GM19043 (cell line): ENCODE measurements at regions not wholly inside any gene's neighbourhood (a gene's known extent, or its start where the extent isn't known, plus 50 kb on each side); places are given as distances from the start of the nearest gene placed in this dataset.

ENCODE experiments used
- ATAC-seq: cut with Tn5 transposase; IDR thresholded peaks from one replicate; pipeline ENCODE4 v1.9.1; 2021; ENCODE audit warnings: low read depth; ENCODE audit not compliant: unreplicated experiment

DNA sequence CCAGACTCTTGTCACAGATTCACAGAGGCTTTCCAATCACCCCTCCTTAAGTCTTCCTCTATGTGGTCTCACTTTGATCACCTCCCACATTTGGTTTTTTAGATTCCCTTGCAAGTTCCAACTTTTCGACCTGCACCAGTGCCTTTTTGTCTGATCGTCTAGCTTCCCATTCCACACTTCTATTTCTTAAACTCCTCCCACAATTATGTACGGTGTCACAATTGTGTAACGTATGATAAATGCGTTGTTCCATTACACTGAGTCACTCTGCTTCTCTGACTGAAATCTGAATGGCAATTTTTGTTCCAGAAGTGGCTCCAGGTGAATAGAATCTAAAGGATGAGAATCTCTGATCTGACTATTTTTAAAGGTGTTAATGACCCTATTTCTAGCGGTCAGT, 320.1 kb downstream of the LMX1A start:
- ATAC-seq = no peak

DNA sequence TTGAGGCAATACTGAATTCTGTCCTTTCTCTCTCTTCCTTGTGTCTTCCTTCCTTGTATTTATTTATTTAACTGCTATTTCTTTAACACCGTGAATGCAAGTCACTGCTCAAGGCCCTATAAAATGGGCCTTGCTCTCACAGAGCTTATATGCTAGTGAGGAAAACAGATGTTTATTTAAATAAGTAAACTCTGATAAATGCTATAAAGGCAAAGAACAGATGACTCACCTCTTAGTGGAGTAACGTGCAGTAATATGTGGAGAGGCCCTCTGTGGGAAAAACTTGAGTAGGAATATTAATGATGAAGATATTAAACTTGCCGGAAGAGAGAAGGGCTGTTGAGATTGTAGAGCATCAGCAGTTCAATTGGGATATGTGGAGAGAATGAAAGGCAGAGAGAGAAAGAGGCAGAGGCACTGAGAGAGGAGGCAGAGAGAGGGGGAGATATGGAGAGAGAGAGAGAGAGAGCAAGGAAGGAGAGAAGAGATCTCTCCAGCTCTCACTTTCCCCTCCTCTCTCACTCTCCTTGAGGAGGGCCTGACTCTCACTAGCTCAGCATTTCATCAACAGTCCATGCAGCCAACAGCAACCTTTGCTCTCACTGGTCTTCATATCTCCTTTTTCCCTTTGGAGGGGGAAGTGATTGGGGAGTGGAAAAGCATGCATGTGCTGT, 322.2 kb downstream of the LMX1A start:
- no peak for ATAC-seq

DNA sequence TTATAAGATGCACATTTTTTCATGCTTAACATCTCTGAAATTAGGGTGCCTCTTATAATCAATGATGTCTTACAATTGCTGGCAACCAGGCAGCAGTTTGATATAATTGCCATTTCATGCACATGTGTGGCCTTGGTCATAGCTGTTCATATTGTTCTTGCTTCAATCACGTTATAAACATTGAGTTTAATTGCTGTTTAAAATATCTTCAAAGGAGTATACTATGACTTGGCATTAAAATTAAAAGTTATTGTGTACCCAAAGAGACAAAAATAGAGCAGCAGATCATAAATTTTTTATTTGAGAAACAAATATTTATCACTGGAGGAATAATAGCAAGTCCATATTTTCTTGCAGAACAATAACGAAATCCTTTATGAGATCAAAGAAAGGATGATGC, 325.5 kb downstream of the LMX1A start:
- no peak for ATAC-seq

DNA sequence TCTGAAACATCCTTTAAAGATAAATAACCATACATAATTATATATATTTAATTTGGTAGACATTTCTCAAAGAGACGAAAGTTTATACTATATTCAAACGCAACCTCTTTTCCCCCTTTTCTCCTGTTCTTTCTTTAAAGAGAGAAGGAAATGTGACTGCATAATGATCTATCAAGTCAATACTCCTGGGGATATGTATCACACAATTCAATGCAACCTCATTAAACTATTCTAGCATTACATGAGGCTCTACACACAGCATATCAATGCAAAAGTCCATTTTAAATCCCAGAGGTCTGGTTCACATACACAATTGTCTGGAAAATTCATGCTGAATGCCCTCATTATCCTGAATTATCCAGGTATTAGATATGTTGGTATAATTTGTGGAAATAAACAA, 330.7 kb downstream of the LMX1A start:
- ATAC-seq = no peak

DNA sequence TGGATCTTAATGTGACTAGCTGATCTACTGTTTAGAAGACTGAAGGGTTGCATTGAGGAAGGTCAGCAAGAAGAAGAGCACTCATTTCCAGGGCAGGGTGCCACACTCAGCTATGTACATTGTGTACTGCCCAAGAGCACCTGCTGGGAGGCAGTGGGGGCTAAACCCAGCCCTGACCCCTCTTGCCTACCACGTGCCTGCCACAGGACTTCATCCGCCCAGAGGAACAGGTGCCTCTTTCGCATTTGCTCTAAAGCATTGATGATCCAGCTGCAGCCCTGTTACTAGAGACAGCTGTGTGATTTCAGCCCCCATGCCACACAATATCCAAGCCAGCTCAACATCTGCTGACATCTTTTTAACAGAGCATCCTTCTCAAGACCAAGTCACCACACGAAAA, 341.8 kb downstream of the LMX1A start:
- ATAC-seq = no peak

DNA sequence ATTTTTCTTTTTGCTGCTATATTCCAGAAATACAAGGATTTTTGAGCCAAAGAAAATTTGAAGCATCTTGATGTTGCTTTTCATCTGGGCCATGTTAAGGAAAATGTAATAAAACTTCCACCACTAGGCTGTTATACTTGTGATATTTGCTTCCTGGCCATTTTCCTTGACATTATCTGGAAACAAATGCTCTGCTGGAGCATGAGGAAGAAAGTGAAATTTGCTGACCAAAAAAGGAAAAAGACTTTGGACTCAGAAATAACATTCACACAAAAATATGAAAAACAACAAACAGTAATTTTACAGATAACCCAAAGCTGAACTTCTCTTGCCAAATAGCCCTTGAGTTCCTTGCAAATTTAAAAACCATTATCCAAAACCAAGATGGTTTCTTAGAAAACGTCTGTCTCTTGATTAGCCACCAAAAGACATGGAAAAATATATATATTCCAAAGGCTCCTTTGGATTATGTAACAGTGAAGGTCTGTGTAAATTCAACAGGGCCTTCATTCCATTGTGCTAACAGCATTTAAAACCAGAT, 344.5 kb downstream of the LMX1A start:
- no peak for ATAC-seq

DNA sequence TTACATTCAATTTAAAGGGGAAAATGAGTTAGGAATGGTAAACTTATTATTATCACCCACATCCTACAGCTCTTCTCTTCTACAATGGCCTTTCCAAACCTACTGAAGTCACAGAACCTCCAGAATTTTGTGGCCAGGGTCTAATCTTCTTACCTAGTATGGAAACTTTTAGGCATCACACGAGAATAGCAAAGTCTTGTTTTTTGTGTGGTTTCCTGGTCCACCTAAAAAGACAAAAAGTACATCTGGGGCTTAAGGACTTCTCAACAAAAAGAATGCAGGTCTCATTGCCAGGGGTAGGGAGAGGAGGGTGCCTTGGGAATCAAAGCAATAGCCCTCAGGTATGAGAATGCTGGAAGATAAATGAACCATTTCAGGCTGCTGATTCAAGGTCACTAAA, 345.3 kb downstream of the LMX1A start:
- ATAC-seq = no peak

DNA sequence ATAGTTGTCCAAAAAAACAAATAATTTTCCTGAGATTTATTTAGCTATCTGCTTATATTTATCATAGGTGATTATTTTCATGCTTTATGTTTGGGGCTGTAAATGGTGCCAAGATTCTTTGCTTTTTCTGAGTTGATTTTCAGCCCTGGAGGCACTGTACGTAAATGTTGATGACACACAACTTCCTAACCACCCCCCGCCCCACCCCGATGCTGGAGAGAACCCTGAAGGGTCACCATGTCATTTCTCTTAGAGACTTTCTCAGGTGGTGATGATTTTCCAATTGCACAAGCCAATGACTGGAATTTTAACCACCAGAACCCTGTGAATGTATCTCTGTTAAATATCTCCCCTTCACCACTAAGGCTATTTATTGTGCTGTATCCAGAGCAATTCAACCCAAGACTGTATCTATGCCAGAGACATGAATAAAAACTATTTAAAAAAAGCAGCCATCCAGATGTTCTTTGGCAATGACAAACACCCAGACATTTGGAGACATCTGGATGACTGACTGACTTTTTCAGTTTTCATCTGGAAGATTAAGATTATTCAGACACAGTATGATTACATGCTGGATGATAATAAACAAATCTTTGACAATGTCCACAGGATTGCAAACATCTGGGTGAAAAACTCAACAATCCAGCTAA, 346.0 kb downstream of the LMX1A start:
- no peak for ATAC-seq

DNA sequence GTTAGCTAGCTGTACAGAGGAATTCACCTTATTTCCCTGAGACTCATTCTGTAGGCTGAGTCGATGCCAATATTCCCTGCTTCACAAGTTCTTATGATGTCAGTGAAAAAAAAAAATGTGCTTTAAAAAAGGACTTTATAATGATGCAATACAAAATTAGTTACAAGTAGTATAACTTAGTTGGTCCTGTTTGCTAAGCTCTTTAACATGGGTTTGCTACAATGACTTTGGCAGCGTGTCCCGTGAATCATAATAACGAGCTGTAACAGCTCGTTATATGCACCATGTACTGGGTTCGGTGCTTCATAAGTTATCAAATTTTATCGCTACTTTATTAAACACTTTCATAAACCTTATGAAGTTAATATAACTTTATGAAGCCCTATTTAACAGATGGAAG, 349.7 kb downstream of the LMX1A start:
- no peak for ATAC-seq

DNA sequence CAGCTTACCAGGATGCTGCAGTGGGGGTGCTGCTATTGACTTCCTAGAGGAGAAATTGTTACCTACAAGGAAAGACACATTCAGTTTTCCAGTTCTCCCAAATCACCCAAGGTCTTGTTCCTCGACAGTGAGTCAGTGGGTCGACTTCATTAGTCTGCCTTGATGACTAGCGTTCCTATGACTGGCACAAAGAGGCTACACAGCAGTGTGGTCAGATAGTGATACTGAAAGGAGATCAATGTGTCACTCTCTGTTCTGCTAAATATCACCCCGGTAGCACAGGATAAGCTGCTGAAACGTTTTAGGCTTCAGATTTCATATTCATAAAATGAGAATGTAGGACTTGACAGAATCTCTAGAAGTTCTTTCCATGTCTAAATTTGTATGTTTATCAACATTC, 357.4 kb downstream of the LMX1A start:
- no peak for ATAC-seq

DNA sequence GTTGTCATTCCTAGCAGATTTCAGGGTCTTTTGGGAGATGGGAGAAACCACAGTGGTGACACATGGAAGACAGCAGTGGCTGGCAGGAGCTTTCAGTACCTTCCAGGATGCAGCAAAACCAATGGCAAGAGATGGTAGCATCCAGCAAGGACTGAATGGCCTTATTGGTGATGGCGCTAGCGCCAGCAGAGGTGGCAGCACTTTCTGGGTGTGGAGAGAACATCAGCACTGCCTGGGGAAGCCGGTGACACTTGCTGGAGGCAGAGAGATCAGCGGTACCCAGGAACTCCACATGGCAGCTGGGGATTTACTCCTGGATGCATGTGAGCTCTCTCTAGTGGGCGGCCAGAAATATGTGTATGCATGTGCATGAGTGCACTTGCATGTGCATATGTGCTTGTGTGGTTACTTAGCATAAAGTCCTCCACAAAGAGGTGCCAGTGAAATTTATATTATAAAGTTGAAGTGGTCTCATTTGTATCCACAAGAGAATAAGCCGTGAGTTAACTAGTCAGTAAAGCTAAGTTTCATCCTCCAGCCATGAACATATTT, 364.7 kb downstream of the LMX1A start:
- no peak for ATAC-seq

DNA sequence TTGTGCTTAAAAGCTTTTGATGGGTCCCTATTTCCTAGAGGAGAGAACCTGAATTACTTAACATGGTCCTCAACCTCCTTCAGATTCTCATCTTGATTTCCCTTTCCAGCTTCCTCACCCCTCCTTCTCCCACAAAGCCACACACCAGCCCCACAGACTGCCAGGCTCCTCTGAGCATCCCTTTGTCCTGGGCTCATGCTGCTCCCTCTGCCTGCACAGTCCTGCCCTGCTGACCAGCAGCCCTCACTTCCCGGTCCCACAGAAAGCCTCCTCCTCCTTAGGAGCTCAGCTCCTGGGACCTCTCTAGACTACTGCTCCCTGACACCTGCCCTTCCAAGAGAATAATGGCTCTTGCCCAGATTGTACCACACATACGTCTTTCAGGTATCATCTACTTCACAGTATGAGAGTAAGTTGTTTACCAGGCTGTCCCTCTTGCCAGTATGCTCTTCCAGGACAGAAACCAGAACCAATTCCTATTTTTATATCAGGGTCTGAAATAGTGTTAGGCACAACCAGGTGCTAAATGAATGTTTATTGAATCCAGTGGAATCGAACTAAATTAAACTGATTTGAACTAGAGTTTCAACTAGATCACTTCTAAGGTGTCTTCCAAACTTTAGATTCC, 373.4 kb downstream of the LMX1A start:
- ATAC-seq = no peak

DNA sequence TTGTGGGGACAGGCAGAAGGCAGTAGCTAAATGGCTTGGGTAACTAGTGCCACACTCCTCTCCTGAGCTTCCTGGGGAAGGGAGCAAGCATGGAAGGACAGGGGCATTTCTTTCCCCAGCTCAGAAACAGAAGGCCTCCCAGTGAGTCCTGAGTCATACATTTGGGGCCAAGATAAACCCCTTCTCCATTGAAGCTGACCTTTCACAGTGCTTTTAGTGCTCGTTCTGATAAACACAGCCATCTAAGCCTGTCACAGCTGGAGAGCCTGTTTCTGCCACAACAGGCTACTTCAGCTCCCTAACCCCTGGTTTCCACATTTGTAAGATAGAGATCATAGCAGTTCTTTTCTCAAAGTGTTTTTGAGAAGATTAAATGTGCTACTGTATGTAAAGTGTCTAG, 374.0 kb downstream of the LMX1A start:
- no peak for ATAC-seq

DNA sequence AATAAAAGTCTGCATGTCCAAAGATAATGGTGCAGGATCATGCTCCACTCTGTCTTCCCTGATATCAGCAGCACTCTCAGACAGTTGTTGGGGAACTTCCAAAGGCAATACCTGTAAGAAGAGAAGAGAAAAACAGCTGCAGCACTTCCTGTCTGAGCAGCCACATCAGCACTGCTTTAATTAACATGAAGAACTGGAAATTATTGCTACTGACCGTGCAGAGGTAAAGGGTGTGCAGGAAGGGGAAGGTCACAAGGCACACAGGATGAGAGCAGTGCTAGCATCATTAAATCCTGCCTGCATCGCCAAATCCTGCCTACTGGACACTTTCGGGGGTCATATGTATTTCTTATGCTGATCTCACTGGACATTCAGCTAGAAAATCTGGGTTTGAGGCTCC, 379.0 kb downstream of the LMX1A start:
- ATAC-seq = no peak

DNA sequence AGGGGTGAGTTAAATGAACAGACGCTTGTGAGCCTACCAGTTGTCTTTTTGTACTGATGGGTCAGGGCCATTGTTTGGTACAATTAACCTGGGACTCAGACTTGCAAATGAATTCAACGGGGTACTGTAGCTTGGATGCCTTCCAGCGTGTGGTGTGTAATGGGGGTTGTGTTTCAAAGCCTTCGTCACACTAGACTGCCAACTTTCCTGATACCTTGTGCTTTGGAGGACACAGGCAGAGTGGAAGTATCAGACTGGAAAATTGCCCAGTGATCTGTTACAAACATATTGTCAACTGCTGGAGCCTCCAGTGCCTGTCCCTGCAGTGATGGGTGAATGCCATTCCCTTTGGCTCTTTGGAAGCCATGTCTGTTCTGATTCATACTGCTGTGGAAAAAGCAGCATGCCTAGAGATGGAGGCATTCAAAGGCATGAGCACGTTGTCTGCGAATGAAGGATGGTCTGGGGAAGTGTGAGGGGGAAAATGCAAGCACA, 384.5 kb downstream of the LMX1A start:
- no peak for ATAC-seq

DNA sequence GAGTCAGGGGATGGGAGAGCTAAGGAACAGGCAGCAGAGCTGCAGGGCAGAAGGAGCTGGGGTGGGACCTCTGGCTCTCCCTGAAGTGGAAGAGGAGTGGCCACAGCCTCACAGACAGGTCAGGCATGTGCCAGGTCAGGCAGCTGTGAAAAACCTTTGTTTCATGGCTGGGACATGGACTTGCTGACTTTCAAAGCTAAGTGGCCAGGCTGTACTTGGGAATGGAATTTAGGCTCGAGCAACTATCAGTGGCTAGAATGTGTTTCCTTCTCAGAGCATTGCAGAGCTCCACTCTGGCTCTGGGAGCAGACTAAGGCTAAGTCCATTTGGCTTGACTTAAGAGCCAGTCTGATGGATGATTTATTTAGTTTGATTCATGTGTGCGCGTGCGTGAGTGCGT, 385.1 kb downstream of the LMX1A start:
- ATAC-seq = no peak

DNA sequence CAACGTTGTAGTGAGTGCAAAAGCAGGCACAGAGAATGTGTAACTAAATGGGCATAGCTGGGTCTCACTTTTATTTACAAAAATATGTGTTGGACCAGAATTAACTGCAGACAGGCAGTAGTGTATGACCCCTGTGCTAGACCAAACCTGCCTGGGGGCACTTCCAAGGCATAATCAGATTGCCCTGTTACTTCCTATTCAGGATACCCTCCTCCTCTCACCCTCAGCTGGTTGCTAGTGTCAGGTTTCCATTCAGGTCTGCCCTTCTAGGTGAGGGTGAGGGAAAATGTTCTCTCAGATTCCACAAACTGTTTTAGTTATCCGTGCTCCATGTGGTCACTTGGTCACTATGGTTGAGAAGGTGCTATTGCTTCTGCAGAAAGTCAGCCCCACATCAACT, 387.3 kb downstream of the LMX1A start:
- no peak for ATAC-seq

DNA sequence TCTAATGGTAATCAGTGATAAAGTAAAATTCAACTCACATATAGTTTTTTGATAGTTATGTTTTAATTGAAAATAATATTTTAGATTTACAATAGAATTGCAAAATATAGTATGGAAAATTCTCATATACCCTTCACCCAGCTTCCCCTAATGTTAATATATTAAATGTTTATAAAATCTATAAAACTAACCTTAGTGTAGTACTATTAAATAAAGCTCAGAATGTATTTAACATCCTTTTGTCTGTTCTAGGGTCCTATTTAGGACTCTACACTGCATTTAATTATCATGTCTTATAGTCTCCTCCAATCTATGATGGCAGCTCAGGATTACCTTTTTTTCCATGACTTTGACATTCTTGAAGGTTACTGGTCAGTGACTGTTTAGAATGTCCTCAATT, 389.2 kb downstream of the LMX1A start:
- no peak for ATAC-seq

DNA sequence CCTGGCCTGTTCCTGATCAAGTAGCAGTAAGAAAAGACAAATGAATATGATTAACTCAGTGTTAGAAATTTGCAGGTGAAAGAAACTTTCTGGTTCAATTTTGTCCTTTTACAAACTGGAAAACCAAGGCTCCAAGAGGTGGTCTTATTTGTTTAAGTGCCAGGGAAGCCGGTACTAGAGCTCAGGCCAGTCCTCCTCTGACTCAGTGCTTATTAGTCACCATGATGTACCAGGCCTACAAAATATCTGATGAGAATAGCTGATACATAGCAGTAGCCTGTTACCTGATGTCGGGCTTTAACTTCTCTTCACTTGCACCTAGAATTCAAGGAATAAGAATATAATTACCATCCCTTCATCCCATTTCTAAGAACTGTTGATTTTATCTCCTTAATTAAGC, 394.8 kb downstream of the LMX1A start:
- ATAC-seq = no peak

DNA sequence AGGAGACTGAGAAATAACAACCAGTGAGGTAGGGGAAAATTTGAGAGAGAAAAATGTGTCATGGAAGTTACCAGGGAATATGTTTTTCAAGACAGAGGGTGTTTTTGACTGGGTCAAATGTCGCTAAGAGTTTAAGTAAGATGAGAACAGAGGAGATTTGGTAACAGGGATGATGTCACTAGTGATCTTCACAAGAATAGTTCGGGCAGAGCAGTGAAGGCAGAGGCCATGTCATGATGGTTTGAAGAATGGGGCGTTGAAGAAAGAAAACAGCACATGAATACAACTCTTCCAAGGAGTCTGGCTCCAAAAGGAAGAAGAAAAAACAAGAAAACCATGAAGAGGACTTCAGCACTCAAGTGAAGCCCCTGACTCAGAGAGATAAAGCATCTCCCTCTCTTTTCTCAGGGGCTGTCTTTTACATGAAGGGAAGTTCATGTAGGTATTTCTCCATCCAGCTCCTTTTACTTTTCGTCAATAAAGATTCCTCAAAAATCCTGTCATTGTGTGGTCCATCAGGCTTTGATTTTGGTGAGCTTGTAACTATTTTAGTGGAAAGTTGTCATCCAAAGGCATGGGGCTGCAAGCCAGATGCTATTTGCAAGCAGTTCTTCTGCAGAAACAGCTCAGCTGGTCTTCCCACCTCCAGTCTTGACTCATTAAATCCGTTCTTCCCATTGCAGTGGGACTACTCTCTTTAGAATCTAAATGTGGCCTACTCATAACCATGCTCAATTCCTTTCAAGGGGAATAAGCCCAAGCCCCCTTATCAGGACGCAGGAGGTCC, 397.3 kb downstream of the LMX1A start:
- no peak for ATAC-seq

DNA sequence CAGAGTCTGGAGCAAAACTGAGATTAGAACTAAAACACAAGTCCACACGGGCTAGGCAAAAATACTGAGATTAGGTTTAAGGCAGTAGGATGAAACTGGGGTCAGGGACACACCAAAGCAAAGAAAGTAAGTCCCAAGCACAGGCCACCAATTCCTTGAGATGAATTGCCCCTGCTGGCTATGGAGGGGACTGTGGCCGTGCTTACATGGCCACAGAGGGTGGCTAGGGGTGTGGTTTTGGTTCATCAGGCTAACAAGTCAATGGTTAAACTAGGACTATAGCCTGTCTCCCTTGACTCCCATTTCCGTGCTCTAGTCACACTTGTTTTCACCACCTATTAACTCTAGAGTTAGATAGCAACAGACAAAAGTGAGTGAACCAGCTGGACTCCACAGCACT, 394.8 kb downstream of the PBX1 start:
- no peak for ATAC-seq
